HepG2 (cell line): ENCODE measurements at regions not wholly inside any gene's neighbourhood (a gene's known extent, or its start where the extent isn't known, plus 50 kb on each side); places are given as distances from the start of the nearest gene placed in this dataset.

Experiments used
- CTCF ChIP-seq: sonication (generic); formaldehyde crosslinking; IDR thresholded peaks from 2 replicates; pipeline ENCODE4 v1.5.0; 2020; ENCODE audit warnings: mild to moderate bottlenecking, missing genetic modification reagents, moderate library complexity
- EP300 ChIP-seq, 3 experiments: sonication (generic) in 1 of 3; formaldehyde crosslinking in 1 of 3; IDR thresholded peaks; 2 replicates each; pipeline versions ENCODE4 v1.5.1 to v1.6.1; 2011 to 2020; ENCODE audit warnings: low read depth in 2 of 3, low read length in 2 of 3, borderline replicate concordance in 1 of 3, improper control_type of control experiment in 1 of 3, mild to moderate bottlenecking in 1 of 3, missing genetic modification reagents in 1 of 3, moderate library complexity in 1 of 3
- FOXA3 ChIP-seq: IDR thresholded peaks from 2 replicates; pipeline ENCODE4 v1.6.1; 2016; ENCODE audit warnings: missing genetic modification reagents, missing compliant biosample characterization
- ISX ChIP-seq: sonication (generic); formaldehyde crosslinking; conservative IDR thresholded peaks from 2 replicates; pipeline ENCODE4 v1.5.0; 2020; ENCODE audit warnings: missing genetic modification reagents
- KDM3A ChIP-seq: IDR thresholded peaks from 2 replicates; pipeline ENCODE4 v1.6.1; 2018; ENCODE audit warnings: low read depth, missing compliant biosample characterization
- RAD51 ChIP-seq: fragments of 450-650 bp; IDR thresholded peaks from 2 replicates; pipeline ENCODE4 v1.6.1; 2016; ENCODE audit warnings: borderline replicate concordance
- TEAD3 ChIP-seq: optimal IDR thresholded peaks from 2 replicates; pipeline ENCODE3; 2016; ENCODE audit warnings: borderline replicate concordance
- ZBTB4 ChIP-seq: sonication (generic); formaldehyde crosslinking; IDR thresholded peaks from 2 replicates; pipeline ENCODE4 v1.4.0; 2020; ENCODE audit warnings: missing genetic modification reagents, mild to moderate bottlenecking, borderline replicate concordance
- ZNF317 ChIP-seq: sonication (generic); formaldehyde crosslinking; IDR thresholded peaks from 2 replicates; pipeline ENCODE4 v1.5.0; 2020; ENCODE audit warnings: mild to moderate bottlenecking, missing genetic modification reagents
- ZNF550 ChIP-seq: sonication (generic); formaldehyde crosslinking; IDR thresholded peaks from 2 replicates; pipeline ENCODE4 v1.4.0; 2020; ENCODE audit warnings: mild to moderate bottlenecking, missing genetic modification reagents, borderline replicate concordance
- TF ChIP-seq, protein P1 (sequence below): sonication (generic); formaldehyde crosslinking; IDR thresholded peaks from 2 replicates; pipeline ENCODE4 v1.8.1; 2023; ENCODE audit warnings: mild to moderate bottlenecking, inconsistent platforms, moderate library complexity, missing genetic modification reagents, borderline replicate concordance

DNA sequence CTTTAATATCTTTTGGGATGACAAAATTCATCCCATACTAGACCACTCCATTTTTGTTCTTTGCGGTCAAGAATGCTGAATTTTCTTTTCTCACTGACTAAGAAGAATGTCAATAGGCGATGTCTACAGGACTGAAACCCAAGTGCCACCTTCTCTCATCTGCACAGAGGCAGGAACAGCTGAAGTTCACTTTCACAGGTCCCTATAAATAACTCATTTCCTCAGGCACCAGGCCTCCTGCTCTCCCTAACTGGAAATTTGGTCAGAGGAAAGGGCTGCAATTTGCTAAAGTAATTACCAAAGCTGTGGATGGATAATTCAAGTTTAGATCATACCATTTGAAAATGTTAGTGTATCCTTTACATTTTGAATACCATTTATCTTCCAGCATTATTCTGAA lies 142.9 kb downstream of the DIRAS2 start:
- no peak for TF ChIP-seq RAD51
- TF ChIP-seq TEAD3, result no peak
- no peak for TF ChIP-seq ZBTB4 (CRISPR knock-in tag)
- TF ChIP-seq EP300 (IDR thresholded peaks at IDR 0.05; ENCODE audit: low read depth in 2 of 2, low read length in 2 of 2), result no peak
- no peak for TF ChIP-seq EP300 (CRISPR knock-in tag; IDR thresholded peaks at IDR 0.05; ENCODE audit: borderline replicate concordance)
- TF ChIP-seq KDM3A (CRISPR knock-in tag), result no peak
- TF ChIP-seq ZNF550 (CRISPR knock-in tag), result no peak
- TF ChIP-seq ISX, result no peak
- no peak for TF ChIP-seq CTCF (CRISPR knock-in tag)
- TF ChIP-seq, protein P1, sequence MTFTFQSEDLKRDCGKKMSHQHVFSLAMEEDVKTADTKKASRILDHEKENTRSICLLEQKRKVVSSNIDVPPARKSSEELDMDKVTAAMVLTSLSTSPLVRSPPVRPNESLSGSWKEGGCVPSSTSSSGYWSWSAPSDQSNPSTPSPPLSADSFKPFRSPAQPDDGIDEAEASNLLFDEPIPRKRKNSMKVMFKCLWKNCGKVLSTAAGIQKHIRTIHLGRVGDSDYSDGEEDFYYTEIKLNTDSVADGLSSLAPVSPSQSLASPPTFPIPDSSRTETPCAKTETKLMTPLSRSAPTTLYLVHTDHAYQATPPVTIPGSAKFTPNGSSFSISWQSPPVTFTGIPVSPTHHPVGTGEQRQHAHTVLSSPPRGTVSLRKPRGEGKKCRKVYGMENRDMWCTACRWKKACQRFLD, result no peak
- no peak for TF ChIP-seq ZNF317 (CRISPR knock-in tag)
- no peak for TF ChIP-seq FOXA3 (CRISPR knock-in tag)
